NCI-H146 (cell line): ENCODE measurements at regions not wholly inside any gene's neighbourhood (a gene's known extent, or its start where the extent isn't known, plus 50 kb on each side); places are given as distances from the start of the nearest gene placed in this dataset.
"Not testable (repeated sequence)": the region's sequence is repeated elsewhere in the genome, so short reads cannot be mapped to it uniquely, and the experiment has no call there.

Experiments
- DNase-seq: peaks from one replicate; lab custom pipeline; 2025; lab: John Stamatoyannopoulos, UW

DNA sequence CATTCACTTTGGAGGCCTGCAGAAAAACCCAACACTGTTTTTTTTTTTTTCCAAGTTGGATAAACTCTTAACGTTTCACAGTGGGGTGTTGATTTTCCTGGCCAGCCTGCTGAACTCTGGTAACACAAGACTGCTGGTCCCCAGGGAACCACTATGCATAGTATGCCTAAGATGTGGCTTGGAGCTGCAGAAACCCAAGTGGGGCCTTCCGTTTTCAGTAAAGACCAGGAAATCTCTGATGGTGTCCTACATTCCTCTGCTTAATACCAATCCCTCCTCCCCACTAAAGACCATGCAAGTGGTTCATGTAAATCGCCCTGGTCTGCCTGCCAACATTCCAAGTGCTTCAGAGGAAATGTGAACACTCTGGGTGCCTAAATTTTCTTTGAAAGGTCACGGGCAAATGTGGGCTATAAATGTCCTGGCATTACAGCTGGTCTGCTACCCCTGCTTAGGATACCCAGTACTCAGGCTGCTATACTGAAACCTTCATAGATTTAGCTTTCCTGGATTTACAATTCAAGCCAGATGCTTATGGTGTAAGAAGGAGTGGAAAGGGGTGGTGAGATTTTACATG lies 615.4 kb downstream of the MAFB start:
- DNase-seq: no peak

- no peak for DNase-seq
Measured at GRCh38 chr20:40072907-40073306, 616.1 kb downstream of the MAFB start.

GRCh38 chr20:40056171-40056570 lies 632.9 kb downstream of the MAFB start:
- DNase-seq: no peak

DNA sequence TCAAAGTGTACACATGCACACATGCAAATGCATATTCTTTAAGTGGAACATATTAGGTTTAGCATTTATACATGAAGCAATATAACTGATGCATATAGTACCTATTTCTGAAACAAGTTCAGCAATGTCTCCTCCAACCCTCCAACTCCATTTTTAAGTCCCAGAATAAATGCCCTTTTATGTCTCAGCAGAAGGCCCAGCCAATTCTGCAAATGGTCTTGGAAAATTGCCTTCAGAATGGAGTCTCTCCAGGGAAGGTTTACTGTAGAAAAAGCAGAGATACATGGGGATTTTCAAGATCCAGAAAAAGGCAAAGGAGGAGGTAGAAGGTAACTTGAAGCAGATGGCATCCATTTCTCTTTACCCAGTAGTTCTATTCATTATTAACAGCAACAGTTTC lies 633.3 kb downstream of the MAFB start:
- no peak for DNase-seq

DNA sequence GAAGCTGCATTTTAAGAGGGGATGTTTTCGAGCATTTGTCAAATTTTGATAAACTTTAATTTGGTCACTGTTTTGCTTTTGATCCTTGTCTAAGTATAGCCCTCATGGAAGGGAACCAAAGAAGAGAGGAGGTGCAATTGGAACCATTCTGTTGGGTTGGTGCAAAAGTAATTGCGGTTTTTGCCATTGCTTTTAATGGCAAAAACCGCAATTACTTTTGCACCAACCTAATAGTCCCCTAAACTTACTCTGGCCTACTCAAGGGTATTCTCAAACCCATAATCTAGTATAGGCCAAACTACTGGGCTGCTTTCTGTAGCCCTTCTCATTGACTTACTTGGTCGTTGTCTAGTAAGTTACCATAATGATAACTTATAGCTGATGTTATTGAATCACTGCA lies 634.7 kb downstream of the MAFB start:
- DNase-seq: no peak

- no peak for DNase-seq
Measured at GRCh38 chr20:40050596-40050995, 638.4 kb downstream of the MAFB start.

DNA sequence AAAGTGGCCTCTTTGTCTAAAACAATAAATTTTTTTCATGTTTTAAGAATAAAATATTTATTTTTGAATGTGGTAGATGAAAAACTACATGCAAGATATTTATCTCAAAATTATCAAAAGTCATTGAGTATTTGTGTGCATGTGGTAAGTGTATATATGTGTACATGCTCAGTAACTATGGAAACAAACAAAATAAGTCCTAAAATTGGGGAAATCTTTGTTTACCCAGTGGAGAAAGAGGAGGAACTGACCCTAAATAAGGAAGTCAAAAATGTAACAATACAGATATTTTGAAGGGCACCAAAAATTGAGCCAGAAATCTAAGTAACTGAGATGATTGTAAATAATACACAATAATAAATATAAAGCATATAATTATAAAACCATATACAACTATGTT lies 639.2 kb downstream of the MAFB start:
- DNase-seq: no peak

DNA sequence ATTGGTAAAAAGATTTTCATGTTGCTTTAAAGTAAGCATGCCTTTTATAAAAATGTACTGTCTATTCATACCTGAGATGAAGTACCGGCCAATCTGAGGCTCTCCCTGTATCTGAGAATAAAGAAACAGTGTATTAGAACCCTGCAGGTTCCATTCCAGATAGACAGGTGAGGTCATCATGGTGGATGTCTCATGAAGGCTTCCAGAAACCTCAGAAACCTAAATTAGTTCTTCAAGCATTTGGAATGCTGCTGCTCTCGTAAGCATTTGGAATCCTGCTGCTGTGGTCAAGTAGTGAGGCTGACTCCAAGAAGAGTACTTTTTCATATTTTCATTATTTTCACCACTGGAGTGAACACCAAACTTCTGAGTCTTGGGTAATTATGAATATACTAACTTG lies 642.3 kb downstream of the MAFB start:
- DNase-seq: no peak

- DNase-seq: no peak
Measured at GRCh38 chr20:40037511-40037910, 651.5 kb downstream of the MAFB start.

GRCh38 chr20:40029589-40029988 lies 659.4 kb downstream of the MAFB start:
- no peak for DNase-seq

- DNase-seq: no peak
Measured at GRCh38 chr20:40019510-40019909, 669.5 kb downstream of the MAFB start.

DNA sequence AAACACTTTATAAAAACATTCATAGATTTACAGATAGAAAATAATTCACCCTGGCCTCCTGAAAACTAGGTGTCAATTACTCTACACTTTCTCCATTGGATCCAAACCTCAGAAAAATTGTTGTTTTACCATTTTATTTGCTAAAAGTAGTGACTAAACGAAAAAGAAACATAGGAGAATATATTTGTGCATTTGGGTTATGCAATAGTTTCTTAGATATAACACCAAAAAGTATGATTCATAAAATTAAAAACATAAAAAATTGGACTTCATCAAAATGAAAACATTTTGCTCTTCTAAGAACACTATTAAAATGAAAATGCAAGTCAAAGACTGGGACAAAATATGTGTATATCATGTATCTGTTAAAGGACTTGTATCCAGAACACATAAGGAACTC lies 671.3 kb downstream of the MAFB start:
- no peak for DNase-seq

- no peak for DNase-seq
Measured at GRCh38 chr20:40016890-40017289, 672.1 kb downstream of the MAFB start.

GRCh38 chr20:40016392-40016791 lies 672.6 kb downstream of the MAFB start:
- no peak for DNase-seq

GRCh38 chr20:40012026-40012425 lies 677.0 kb downstream of the MAFB start:
- not testable (repeated sequence) for DNase-seq

- DNase-seq: no peak
Measured at GRCh38 chr20:40010483-40010882, 678.6 kb downstream of the MAFB start.

DNA sequence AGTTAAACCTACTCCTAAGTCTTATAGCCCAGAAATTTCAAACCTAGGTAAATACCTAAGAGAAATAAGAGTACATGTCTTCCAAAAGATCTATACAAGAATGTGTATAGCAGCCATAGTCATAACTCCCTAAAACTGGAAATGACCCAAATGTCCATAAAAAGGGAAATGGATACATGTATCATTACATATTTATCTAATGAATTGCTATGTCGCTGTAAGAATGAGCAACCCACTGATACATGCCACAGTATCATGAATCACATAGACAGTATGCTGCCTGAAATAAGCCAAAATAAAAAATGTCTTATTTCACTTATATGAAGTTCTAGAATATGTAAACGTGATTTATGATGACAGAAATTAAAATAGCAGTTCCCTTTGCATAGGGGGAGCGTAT lies 679.5 kb downstream of the MAFB start:
- DNase-seq: no peak

DNA sequence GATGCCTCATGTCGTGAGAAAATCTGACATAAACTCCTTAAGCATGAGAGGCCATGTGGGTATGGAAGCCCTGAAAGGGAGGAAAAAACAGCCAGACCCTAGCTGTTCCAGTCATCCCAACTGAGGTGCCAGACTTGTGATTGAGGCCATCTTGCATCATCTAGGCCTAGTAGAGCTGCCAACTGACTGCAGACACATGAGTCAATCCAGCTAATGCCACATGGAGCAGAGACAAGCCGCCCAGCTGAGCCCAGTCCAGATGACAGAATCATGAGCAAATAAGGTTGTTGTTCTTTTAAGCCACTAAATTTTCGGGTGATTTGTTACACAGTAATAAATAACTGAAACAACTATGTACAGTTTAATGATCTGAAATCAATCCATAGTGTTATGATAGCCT lies 680.9 kb downstream of the MAFB start:
- no peak for DNase-seq

DNA sequence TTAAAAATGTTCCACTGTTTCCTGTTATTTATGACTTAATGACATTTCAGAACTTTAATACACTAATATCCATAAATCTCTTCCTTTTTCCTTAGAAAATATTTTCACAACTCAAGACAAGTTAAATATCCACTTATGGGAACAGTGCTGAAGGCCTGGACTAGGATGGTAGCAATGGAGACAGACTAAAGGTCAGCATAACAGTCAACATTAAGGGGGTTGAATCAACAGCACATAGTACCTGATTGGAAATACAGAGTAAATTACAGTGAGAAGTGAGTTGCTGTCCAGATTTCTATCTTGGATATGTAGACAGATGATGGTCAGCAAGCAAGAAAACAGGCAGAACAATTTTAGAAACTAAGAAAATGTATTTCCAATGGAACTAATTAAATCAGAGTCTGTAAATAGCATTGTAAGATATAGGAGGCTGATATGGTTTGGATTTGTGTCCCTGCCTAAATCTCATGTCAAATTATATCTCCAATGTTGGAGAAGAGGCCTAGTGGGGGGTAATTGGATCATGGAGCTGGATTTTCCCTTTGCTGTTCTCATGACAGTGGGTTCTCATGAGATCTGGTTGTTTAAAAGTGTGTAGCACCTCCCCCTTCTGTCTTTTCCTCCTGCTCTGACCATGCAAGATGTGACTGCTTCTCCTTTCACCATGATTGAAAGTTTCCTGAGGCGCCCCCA lies 682.7 kb downstream of the MAFB start:
- no peak for DNase-seq

DNA sequence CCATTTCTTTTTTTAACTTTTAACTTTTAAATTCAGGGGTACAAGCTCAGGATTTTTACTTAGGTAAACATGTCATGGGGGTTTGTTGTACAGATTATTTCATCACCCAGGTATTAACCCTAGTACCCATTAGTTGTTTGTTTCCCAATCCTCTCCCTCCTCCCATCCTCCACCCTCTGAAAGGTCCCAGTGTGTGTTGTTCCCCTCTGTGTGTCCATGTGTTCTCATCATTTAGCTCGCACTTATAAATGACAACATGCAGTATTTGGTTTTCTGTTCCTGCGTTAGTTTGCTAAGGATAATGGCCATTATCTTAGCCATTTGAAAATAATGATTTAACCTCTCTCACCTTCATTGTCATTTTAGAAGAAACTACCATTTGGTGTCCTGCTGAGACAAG lies 684.9 kb downstream of the MAFB start:
- DNase-seq: not testable (repeated sequence)

DNA sequence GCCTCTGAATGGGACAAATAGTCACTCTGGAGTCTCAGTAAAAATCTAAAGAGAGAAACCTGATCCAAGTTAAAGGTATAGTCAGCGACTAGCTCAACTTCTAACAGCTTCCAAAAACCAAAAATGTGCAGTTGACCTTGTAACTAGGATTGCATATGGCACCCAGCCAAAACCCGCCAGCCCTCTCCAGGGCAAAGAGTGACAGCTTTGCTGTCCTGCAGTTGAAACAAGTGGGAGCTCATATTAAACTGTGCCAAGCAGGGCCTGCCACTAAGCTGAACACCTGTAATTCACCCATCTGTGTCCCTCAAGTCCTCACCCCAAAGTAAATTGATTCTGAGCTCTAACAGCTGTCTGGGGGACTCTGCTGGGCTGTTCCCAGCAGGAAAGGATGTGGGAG lies 695.3 kb downstream of the MAFB start:
- DNase-seq: no peak

GRCh38 chr20:39990692-39991091 lies 698.3 kb downstream of the MAFB start:
- DNase-seq: no peak

- no peak for DNase-seq
Measured at GRCh38 chr20:39988991-39989390, 700.0 kb downstream of the MAFB start.
